NCI-H748 treated with DMSO at 0.1 percent for 48 hours (cell line): ENCODE measurements at regions not wholly inside any gene's neighbourhood (a gene's known extent, or its start where the extent isn't known, plus 50 kb on each side); places are given as distances from the start of the nearest gene placed in this dataset.

Experiments
- DNase-seq: peaks from one replicate; lab custom pipeline; 2025; lab: John Stamatoyannopoulos, UW

DNA sequence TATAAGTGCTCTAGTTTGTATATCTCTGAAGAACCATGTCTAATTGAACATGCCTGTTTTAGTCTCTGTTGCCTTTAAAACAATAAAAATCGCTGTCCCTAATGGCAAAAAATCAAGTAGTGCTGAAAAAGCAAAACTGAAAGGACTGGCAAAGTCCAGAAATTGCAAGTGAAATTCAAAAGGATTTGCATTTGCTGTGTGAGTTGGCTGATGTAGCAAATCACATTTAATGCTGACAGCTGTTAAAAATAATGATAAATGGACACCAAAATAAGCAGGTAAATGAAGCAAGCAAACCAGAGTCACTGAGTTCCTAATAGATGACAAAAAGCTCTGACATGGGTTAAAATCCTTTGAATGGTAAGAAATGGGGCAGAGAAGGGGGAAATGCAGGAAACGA is 874.1 kb downstream of the GRM8 start:
- no peak for DNase-seq

DNA sequence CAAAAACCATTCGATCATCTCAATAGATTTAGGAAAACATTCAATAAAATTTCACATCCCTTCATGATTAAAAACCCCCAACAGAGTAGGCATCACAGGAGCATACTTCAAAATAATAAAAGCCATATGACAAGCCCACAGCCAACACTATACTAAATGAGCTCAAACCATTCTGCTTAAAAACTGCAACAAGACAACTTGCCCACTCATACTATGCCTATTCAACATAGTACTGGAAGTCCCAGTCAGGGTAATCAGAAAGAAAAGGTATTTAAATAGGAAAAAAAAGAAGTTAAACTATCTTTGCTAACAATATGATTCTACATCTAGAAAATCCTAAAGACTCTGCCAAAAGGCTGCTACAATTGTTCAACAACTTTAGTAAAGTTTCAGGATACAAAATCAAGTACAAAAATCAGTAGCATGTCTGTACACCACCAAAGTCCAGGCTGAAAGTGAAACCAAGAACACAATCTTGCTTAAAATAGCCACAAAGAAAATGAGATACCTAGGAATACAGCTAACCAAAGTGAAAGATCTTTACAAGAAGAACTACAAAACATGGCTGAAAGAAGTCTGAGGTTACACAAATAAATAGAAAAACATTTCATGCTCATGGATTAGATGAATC is 882.6 kb downstream of the GRM8 start:
- no peak for DNase-seq

DNA sequence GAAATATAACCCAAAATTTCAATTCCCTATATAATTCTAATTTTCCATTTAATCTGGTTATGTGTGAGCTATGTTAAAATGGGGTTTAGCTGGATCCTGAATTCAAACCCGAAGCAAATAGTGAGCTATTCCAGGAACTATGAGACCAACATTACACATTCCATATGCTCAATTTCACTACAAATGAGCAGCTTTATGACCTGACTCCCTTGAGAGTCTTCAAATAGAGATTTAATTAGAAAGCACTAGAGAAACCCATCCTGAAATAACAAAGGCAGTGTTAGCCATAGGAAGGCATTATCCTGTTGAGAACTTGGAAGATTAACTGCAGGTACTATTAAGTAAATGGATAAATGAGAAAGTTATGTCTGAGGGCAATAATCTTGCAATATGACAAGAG is 890.0 kb downstream of the GRM8 start:
- DNase-seq = peak; percentile 72

DNA sequence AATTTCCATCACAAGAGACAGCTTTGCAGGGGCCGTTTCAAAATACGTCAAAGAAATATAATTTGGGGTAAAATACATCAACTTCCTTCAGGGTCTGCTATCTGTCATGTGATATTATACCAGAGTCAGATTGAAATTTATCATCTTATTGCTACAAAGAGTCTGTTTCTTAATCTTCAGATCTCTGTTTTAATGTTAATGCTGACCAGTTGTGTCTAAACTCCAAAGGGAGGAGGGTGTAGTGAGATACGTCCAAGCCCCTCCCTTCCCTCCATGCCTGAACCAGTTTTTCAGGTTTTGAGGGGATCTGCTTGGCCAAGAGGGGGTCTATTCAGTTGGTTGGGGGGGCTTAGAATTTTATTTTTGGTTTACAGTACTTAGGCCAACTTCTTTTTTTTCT is 891.6 kb downstream of the GRM8 start:
- no peak for DNase-seq

DNA sequence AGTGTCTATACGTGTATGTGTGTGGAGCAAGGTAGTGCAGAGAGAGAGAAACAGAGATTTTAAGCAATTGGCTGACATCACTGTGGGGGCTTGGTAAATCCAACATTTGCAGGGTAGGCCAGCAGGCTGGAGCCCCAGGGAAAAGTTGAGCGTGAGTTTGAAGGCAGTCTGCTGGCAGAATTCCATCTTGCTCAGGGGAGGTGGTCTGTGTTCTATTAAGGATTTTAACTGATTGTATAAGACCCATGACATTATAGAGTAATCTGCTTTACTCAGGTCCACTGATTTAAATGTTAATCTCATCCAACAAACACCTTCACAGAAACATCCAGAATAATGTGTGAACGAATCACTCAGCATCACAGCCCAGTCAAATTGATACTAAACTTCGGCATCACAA is 912.9 kb downstream of the GRM8 start:
- DNase-seq = no peak

DNA sequence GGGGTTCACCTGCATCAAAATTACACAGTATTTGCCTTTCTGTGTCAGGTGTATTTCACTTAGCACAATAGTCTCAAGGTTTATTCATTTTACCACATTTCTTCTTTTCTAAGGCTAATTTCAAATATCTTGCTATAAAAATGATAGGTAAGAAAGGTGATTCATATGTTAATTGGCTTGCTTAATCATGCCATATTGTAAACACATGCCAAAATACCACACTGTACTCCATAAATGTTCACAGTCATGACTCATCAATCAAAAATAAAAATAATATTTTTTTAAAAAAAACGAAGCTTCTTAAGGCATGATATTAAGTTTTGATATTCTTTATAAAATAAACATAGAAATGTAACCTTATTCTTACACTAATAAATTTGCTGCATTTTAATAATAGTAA is 947.1 kb downstream of the GRM8 start:
- no peak for DNase-seq

DNA sequence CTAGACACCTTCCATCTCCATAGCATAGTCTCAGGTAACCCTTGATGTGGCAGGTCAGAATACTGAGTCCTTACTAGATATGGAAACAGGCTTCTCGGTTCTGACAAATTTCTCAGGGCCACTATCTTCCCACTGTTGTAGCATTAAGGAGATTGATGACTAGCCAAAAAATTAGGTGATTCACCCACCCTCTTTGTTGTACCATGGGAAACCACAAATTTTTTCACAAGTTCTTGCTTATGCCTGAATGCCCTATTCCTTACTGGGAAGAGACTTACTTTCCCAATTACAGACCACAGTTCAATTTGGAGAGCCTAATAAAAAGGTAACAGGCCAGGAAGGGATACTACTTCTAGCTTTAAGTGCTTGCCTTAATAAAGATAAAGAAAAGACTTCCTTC is 948.8 kb downstream of the GRM8 start:
- no peak for DNase-seq

DNA sequence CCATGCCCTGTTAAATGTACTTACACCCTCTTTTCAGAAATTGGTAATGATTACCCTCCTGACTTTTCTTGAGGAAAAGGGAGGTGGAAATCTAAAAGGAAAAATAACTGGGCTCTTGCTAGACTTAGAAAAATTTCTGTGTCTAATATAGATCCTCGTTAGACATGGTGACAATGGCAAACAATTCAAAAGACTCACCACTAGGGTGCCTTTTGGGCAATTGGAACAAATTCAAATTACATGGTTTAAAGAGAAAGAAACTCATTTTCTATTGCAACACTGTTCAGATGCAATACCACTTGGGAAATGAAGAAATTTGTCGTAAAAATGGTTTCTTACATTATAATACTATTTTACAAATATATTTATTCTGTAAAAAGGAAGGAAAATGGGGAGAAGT is 950.1 kb downstream of the GRM8 start:
- no peak for DNase-seq

DNA sequence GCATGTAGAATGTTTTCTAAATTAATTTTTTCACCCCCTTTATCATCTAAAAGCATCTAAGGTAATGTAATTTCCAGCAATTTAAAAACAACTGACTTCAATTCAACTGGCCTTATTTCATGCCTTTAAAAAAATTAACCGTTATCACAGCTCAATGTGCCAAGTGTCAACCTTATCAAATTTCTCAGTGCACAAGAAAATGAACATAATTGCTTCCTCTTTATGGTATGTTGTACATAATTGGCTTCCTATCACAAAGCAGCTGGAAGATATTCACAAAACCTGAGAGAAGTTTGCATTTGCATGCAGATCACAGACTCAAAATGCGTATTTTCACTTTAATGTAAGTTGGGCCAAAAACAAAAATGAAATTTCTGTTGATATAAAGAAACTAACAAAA is 966.4 kb downstream of the GRM8 start:
- peak; percentile 8 for DNase-seq

DNA sequence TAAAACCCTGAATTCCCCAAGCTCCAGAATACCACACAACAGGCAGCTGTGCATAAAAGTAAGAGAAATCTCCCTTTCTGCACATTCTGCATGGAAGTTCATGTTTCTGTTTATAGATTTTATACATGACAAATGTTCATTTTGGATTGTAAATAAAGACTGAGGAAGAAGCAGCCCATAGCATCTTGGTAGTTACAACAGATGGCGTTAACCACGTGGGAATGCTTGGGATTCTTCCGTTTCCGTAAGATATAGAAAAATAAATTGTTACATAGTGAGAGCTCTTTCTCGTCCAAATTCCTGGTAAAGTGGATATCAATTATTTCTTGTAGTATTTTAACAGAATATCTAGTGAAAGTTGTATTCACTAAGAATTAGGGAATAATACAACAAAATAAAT is 1016.5 kb downstream of the GRM8 start:
- DNase-seq = no peak

DNA sequence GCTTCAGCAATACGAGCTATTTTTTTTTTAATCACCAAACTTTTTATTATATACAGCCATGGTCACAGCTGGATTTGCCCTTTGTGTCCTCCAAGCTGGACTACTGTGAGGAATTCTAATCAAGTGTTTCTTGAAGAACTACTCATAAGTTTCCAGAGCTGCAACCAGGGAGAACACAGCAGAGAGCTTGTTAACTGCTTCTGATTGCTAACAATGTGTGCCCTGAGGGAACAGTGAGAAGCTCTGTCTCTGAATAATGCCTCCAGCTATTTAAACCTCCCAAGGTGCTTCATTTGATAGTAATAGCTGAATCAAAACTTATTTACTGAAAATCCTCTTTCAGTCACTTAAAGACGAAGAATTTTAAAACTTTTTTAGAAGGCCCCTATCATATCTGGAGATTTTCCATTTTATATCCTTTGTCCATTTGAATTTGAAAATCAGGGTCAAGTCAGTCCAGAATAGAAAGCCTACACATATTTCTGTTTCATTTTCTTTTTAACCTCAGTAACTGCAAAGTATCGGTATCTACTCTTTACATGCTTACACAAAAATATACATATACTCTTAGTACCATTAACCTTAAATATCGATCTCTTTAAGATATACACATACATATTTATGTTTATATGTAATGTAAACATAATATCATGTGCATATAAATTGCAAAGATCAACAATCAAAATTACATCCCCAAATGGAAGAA is 1024.2 kb downstream of the GRM8 start:
- DNase-seq = no peak

DNA sequence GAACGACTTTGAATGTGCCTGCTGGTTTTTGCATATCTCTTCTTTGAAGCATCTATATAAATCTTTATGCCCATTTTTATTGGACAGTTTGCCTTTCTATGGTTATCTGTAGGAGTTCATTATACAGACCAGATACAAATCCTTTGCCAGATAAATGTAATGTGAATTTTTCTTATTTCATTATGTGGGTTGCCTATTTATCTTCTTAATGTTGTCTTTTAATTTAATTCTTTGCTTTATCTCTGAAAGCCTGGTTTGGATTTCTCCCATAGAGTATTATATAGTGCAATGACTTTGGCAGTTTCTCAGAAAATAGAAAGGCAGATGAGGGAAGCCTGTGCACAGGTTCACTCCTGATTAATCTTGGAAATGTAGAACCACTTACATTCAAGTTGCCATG is 1025.1 kb downstream of the GRM8 start:
- no peak for DNase-seq

DNA sequence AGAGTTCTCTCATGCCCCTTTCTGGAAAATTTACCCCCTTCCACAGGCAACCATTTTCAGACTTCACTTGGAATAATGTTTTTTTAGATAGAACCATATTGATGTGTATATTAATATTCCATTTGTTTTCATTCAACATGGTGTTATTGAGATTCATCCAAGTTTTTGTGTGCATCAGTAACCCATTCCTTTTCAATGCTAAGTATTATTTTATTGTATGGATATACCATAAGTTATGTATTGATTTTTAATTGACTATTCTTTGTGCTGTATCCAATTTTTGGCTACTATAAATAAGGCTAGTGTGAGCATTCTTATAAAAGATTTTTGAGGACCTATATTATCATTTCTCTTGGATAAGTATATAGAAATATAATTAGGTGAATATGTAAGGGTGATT is 1025.7 kb downstream of the GRM8 start:
- no peak for DNase-seq

DNA sequence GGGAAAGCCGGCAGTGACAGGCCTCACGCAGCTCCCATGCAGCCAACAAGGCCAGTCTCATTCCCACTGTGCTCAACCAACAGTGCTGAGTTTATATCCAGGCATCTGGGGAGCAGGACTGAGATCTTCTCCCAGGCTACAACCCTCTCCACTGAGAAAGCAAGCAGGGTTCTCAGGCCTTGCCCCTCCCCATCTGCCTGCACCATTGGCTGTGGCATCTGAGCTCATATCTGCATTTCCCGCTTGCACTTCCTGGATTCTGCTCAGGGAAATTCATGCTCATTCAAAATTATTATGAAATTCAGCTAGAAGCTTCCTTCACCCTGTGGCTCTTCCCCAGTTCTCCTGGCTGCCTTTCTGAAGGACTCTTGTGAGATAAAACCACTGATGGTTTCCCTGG is 1029.0 kb downstream of the GRM8 start:
- DNase-seq = no peak

DNA sequence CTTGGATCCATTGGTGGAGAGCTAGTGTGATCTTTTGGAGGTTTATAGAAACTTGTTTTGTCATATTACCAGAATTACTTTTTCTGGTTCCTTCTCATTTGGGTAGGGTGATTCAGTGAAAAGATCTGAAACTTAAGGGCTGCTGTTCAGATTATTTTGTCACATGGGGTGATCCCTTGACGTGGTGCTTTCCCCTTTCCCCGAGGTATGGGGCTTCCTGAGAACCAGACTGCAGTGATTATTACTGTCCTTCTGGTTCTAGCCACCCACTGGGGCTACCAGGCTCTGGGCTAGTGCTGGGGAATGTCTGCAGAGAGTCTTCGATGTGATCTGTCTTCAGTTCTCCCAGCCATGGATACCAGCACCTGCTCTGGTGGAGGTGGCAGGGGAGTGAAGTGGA is 1030.0 kb downstream of the GRM8 start:
- DNase-seq = no peak

DNA sequence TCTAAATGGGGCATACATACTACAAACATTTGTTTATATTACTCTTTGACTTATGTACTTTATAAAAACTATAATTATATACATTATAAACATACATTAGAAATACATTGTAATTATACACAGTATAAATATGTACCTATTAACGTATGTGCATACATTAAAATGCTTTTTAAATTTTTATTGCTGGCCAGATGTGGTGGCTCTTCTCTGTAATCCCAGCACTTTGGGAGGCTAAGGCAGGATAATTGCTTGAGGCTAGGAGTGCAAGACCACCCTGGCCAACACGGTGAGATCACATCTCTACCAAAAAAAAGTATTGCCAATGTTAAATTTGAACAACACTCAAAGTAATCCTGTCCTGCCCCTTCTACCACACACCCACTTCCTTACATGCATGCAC is 1037.0 kb downstream of the GRM8 start:
- DNase-seq = no peak

DNA sequence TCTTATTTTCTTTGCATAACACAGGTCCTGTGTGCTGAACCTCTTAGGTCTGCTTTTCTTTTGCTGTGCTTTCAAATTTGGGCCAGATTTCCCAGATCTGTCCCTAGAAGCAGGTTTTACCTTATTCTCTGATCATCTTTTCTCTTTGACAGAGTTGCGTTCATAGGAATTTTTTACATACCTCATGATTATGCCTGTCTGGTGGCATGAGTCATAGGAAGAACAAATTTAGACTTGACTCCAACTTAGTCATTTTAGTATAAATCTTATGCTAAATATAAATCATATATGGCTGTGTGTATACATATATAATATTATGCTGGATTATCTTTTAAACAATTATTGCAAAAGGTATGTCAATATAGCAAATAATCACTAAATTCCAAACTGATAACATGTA is 1038.9 kb downstream of the GRM8 start:
- no peak for DNase-seq

DNA sequence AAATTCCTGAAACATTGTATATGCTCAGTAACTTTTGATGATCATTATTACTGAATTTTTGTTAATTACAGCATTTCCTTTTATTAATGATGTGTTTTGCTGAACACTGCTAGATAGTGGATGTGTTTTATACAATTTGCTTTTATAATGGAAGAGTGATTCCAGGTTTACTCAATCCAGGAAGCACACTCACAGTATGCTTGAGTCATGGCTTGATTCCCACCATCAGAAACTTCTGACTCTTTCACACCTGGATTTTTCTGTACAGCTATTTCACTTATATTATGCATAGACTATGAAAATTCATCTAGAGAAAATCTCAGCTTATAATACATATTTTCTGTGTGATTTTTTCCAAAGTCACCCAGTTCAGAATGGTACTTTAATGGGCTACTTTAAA is 1040.9 kb downstream of the GRM8 start:
- DNase-seq = no peak

DNA sequence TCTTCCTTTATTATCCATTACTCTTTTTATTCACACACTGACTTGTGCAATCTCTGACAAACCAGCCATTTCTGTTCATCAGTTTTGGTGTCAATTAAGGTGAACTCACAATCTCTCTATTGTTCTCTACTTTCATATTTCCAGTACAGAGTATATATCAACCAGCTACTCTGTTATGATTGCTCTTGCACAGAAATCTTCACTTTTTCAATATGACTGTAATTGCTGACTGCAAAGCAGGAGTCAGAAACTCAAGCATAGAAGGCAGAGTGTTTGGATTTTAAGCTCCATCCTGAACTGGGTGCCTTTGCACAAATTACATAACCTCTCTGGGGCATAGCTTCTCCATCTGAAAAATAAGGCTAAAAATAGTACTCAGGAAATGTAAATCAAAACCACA is 1042.0 kb downstream of the GRM8 start:
- no peak for DNase-seq

DNA sequence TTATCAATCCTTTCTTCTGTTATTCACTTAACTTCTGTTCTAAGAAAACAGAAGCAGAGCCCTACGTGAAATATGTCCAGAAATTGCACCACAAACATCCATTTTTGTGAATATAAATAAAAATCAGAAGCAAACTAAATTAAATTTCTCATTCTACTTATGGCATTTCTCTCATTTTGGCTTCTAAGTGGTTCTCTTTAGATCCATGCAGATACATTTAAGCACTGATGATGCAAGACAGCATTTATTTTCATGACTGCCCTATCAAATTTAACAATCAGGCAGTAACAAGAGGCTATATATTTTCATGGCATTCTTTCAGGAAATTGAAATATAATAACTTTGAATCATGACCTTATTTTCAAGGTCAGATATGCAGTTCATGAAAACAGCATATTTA is 1049.6 kb downstream of the GRM8 start:
- no peak for DNase-seq

DNA sequence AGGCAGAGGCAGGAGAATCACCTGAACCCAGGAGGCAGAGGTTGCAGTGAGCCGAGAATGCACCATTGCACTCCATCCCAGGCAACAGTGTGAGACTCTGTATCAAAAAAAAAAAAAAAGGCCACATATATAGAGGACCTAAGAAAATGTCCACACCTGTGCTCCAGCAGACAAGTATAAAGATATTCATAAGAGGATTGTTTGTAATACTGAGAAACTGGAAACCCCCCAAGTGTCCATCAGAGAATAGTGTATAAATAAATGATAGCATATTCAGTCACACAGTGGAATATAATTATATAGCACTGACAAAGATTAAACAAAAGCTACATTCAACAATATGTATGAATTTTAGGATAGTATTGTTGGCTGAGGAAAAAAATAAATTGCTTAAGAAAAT is 1050.6 kb downstream of the GRM8 start:
- DNase-seq = no peak

DNA sequence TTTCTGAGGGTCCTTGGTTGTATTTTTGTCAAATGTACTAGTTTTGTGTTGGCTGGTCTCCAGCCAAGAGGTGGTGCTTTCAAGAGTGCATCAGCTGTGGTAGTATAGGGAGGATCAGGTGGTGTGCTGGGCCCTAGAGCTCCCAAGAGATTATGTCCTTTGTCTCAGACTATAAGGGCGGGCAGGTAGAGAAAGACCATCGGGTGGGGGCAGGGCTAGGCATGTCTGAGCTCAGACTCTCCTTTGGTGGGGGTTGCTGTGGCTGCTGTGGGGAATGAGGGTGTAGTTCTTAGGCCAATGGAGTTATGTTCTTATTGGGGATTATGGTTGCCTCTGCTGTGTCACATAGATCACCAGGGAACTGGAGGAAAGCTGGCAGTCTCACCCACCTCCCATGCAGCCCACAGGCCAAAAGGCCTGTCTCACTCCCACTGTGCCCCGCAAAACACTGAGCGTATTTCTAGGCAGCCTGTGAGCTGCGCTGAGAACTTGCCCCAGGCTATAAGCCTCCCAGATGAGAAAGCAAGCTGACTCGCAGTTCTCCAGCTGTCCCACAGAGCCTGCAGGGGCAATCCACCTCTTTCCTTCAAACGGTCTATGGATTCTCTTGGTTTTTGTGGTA is 1066.7 kb downstream of the GRM8 start:
- no peak for DNase-seq

DNA sequence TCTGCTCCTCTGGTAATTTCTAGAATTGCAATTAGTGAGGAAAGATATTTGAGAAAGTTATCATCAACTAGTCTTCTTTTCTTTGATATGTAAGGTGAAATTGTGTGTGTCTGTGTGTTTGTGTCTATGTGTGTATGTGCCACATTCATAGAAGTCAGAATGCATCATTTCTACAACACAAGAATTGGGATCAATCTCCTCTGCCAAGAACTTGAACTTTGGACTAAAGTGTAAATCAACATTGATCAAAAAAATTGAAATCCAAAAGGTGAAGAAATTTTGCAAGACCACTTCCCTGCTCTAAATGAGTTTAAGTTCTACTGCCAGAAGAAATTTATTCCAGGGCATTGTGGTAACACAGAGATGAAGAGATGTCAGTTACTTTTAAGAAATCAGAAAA is 1072.8 kb downstream of the GRM8 start:
- no peak for DNase-seq

DNA sequence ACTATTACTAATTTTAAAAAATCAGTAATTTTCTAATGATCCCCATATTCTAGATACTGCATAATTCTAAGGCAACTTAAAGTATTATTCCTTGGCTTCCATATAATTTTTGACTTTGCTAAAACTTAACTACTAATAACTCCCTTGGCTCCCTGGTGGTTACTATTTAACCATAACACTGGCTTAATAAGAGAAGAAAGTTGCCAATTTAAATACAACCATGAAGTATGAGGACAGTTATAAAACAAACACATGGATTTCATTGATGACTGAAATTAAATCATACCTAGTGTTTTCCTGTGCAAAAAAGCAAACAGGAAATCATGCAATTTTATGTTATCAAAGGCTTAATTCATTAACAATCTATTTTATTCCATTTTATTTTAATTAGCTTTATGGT is 1073.9 kb downstream of the GRM8 start:
- no peak for DNase-seq
